Thoracic aorta (tissue), 2 donors: ENCODE measurements at regions not wholly inside any gene's neighbourhood (a gene's known extent, or its start where the extent isn't known, plus 50 kb on each side); places are given as distances from the start of the nearest gene placed in this dataset.

Experiments used
- ATAC-seq: fragments of 150-250 bp; one replicate; pipeline ENCODE4 v1.8.0; 2017; ENCODE audit warnings: low read depth; ENCODE audit not compliant: insufficient number of reproducible peaks, low FRiP score
- DNase-seq: peaks from one replicate; pipeline ENCODE4 v3.0.0-alpha.2; 2020; ENCODE audit warnings: low spot score
- H3K27ac ChIP-seq, 2 donors: fragments of 200-600 bp; sonication (generic); 1 replicate in 1 of 2; 2 replicates in 1 of 2; pipeline ENCODE4 v1.5.1; 2016; ENCODE audit warnings: mild to moderate bottlenecking in 2 of 2, moderate library complexity in 2 of 2
- H3K27me3 ChIP-seq: fragments of 200-600 bp; sonication (generic); replicated peaks from 2 replicates; pipeline ENCODE4 v1.6.0; 2016; ENCODE audit warnings: mild to moderate bottlenecking; ENCODE audit not compliant: insufficient read depth
- H3K36me3 ChIP-seq: fragments of 200-600 bp; sonication (generic); one replicate; pipeline ENCODE4 v1.5.1; 2016
- H3K4me1 ChIP-seq, 2 donors: fragments of 200-600 bp; sonication (generic); 1 replicate in 1 of 2; 2 replicates in 1 of 2; pipeline versions ENCODE4 v1.5.1 to v1.6.0; 2016; ENCODE audit warnings: low read depth in 2 of 2, mild to moderate bottlenecking in 1 of 2; ENCODE audit not compliant: control insufficient read depth in 1 of 2
- H3K4me3 ChIP-seq: fragments of 200-600 bp; sonication (generic); 2 replicates; pipeline ENCODE4 v1.5.1; 2016; ENCODE audit warnings: mild to moderate bottlenecking
- H3K9me3 ChIP-seq: fragments of 200-600 bp; sonication (generic); 2 replicates; pipeline ENCODE4 v1.5.1; 2016
- TF ChIP-seq, protein P1 (sequence below): fragments of 200-600 bp; sonication (generic); IDR thresholded peaks from one replicate; pipeline ENCODE4 v1.5.1; 2019; ENCODE audit warnings: antibody characterized with exemption

GRCh38 chr18:64311859-64312258 is 163.0 kb upstream of the LINC00305 start:
- TF ChIP-seq, protein P1, sequence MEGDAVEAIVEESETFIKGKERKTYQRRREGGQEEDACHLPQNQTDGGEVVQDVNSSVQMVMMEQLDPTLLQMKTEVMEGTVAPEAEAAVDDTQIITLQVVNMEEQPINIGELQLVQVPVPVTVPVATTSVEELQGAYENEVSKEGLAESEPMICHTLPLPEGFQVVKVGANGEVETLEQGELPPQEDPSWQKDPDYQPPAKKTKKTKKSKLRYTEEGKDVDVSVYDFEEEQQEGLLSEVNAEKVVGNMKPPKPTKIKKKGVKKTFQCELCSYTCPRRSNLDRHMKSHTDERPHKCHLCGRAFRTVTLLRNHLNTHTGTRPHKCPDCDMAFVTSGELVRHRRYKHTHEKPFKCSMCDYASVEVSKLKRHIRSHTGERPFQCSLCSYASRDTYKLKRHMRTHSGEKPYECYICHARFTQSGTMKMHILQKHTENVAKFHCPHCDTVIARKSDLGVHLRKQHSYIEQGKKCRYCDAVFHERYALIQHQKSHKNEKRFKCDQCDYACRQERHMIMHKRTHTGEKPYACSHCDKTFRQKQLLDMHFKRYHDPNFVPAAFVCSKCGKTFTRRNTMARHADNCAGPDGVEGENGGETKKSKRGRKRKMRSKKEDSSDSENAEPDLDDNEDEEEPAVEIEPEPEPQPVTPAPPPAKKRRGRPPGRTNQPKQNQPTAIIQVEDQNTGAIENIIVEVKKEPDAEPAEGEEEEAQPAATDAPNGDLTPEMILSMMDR: no peak
- ATAC-seq: no peak
- DNase-seq: no peak

DNA sequence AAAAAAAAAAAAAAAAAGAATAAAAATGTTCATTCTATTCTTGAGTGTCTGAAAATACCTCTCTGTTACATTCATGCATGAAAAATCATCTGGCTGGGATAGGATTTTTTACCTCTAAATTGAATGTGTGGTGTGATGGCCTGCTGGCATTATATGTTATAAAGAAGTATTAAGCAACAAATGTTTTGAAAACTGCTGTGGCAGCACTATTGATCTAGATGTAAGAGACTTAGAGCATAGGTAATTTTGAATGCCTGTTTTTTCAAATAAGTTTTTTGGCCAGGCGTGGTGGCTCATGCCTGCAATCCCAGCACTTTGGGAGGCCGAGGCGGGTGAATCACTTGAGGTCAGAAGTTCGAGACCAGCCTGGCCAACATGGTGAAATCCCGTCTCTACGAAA is 147.0 kb upstream of the LINC00305 start:
- Histone ChIP-seq H3K27me3 (no peaks in the 10 kb centered on the region), H3K4me3 (no peak overlapping the region), H3K36me3 (no peaks in the 10 kb centered on the region), H3K27ac (no peak overlapping the region), H3K9me3 (no peaks in the 10 kb centered on the region), H3K4me1 (no peaks in the 10 kb centered on the region)
- DNase-seq: no peak
- no peak for ATAC-seq
- TF ChIP-seq, protein P1: no peak

More at GRCh38 chr18:64311859-64312258, 163.0 kb upstream of the LINC00305 start:
- no peak overlapping the region for H3K27ac ChIP-seq
- no peaks in the 10 kb centered on the region for H3K9me3 ChIP-seq
- H3K4me1 ChIP-seq: no peaks in the 10 kb centered on the region
- no peak overlapping the region for H3K4me3 ChIP-seq
- H3K36me3 ChIP-seq: no peaks in the 10 kb centered on the region
- no peaks in the 10 kb centered on the region for H3K27me3 ChIP-seq

DNA sequence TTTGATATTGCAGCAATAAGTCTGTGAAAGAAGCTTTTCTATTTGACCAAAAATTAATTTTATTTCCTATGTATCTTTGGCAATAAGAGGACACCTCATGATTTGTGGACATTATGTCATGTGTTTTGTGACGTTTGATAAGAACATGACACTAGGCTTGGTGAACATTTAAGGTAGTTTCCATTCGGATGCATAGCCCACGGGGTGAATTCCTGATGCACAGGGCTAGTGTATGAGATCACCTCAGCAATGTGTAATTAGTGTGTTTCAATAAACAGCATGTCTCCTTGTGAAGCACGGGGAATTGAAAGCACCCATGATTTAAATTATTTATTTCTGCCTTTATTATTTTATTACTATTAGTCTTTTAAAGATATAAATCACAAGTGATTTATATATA is 146.1 kb upstream of the LINC00305 start:
- H3K27ac ChIP-seq: no peak overlapping the region
- H3K36me3 ChIP-seq: no peaks in the 10 kb centered on the region
- H3K9me3 ChIP-seq: no peaks in the 10 kb centered on the region
- H3K4me3 ChIP-seq: no peak overlapping the region
- TF ChIP-seq, protein P1: no peak
- H3K27me3 ChIP-seq: no peaks in the 10 kb centered on the region
- no peaks in the 10 kb centered on the region for H3K4me1 ChIP-seq
- ATAC-seq (no peak), DNase-seq (no peak)

- ATAC-seq: no peak
Observed at GRCh38 chr18:64288432-64288831, 139.5 kb upstream of the LINC00305 start.

DNA sequence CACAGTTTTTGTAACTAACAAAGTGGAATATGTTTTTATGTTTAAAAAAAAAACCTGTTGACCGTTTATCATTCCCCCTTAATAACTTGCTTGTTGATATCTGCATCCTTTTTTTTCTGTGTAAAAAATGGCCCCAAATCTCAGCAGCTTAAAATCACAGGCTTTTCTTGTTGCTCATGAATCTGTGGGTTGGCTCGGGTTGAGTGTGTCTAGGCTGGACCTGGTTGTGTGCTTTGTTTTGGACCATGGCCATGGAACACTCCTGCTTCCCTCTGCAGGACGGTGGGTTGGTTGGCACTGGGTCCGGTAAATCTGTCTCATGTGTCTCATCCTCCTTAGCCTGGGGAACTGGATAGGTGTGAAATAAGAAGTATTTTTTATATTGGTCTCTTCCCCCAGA is 139.0 kb upstream of the LINC00305 start:
- no peaks in the 10 kb centered on the region for H3K9me3 ChIP-seq
- H3K27me3 ChIP-seq: no peaks in the 10 kb centered on the region
- no peak overlapping the region for H3K4me3 ChIP-seq
- H3K4me1 ChIP-seq: no peaks in the 10 kb centered on the region
- TF ChIP-seq, protein P1: no peak
- no peaks in the 10 kb centered on the region for H3K36me3 ChIP-seq
- ATAC-seq: no peak
- no peak overlapping the region for H3K27ac ChIP-seq
- DNase-seq: no peak

More at GRCh38 chr18:64288432-64288831, 139.5 kb upstream of the LINC00305 start:
- TF ChIP-seq, protein P1: no peak
- Histone ChIP-seq H3K27me3 (no peaks in the 10 kb centered on the region), H3K9me3 (no peaks in the 10 kb centered on the region), H3K4me1 (no peaks in the 10 kb centered on the region), H3K27ac (no peak overlapping the region), H3K36me3 (no peaks in the 10 kb centered on the region), H3K4me3 (no peak overlapping the region)
- DNase-seq: no peak
